ENCODE measurements at regions not wholly inside any gene's neighbourhood (a gene's known extent, or its start where the extent isn't known, plus 50 kb on each side); places are given as distances from the start of the nearest gene placed in this dataset.

- H3K4me3 ChIP-seq (ENCODE audit: low read length in 2 of 2): peak overlapping the region in 1 of 2 donors; percentile 11
- peak overlapping the region; percentile 85 for H3K14ac ChIP-seq (ENCODE audit: low read length)
- peaks cover 0 to 9% (median 0%) of the 10 kb centered on the region in 3 experiments for H3K27me3 ChIP-seq (ENCODE audit: control insufficient read depth in 3 of 3, insufficient read depth in 3 of 3, low read depth in 1 of 3, low read length in 3 of 3)
Observed at GRCh38 chr20:50353289-50353961, 156.8 kb upstream of the PTPN1 start.

GRCh38 chr20:50354721-50355589 is 155.2 kb upstream of the PTPN1 start:
- no peaks in the 10 kb centered on the region for H3K4me1 ChIP-seq (ENCODE audit: control insufficient read depth in 2 of 2, insufficient read depth in 1 of 2, low read depth in 1 of 2, low read length in 2 of 2)
- H2AK5ac ChIP-seq (ENCODE audit: low read depth, low read length): no peak overlapping the region
- H3K9ac ChIP-seq (ENCODE audit: low read depth, low read length, poor library complexity): no peak overlapping the region
- H3K18ac ChIP-seq (ENCODE audit: low read length): no peak overlapping the region
- no peak overlapping the region for H2AFZ ChIP-seq (ENCODE audit: low read length)
- H3K4me2 ChIP-seq (ENCODE audit: insufficient read depth, low read length, poor library complexity, severe bottlenecking): no peak overlapping the region
- no CpG with 5 or more reads among the region's 13 CpGs for WGBS, 2 donors (ENCODE audit: extremely low coverage in 2 of 2, insufficient read length in 2 of 2, insufficient replicate concordance in 1 of 2)
- H2BK120ac ChIP-seq (ENCODE audit: low read depth, low read length): no peak overlapping the region
- no peak overlapping the region for H3K23ac ChIP-seq (ENCODE audit: low read depth, low read length, poor library complexity)
- no peaks in the 10 kb centered on the region for H3K79me1 ChIP-seq (ENCODE audit: low read depth, low read length)
- H2BK15ac ChIP-seq (ENCODE audit: low read length): no peak overlapping the region
- no peak for DNase-seq (ENCODE audit: low spot score)
- peak overlapping the region in 1 of 2 donors; percentile 8 for H3K4me3 ChIP-seq (ENCODE audit: low read length in 2 of 2)
- H3K9me3 ChIP-seq (replicated peaks in 1 of 2; ENCODE audit: control insufficient read depth in 2 of 2, insufficient read depth in 1 of 2, low read depth in 1 of 2, low read length in 2 of 2): no peaks in the 10 kb centered on the region
- H2BK5ac ChIP-seq (ENCODE audit: low read length): no peak overlapping the region
- H4K8ac ChIP-seq (ENCODE audit: low read depth, low read length): no peak overlapping the region
- H3K27me3 ChIP-seq (ENCODE audit: control insufficient read depth in 3 of 3, insufficient read depth in 3 of 3, low read depth in 1 of 3, low read length in 3 of 3): peaks cover 0 to 9% (median 0%) of the 10 kb centered on the region in 3 experiments
- H4K91ac ChIP-seq (ENCODE audit: low read depth, low read length, poor library complexity): no peak overlapping the region
- H3K27ac ChIP-seq (replicated peaks; ENCODE audit: low read length): no peak overlapping the region
- no peak overlapping the region for H2BK12ac ChIP-seq (ENCODE audit: low read length)
- H3K14ac ChIP-seq (ENCODE audit: low read length): no peak overlapping the region
- no peak overlapping the region for H3K4ac ChIP-seq (ENCODE audit: low read length)
- no peaks in the 10 kb centered on the region for H3K36me3 ChIP-seq (replicated peaks in 1 of 2; ENCODE audit: control insufficient read depth in 2 of 2, insufficient read depth in 2 of 2, low read length in 2 of 2)

More at GRCh38 chr20:50353289-50353961, 156.8 kb upstream of the PTPN1 start:
- no peak overlapping the region for H3K4ac ChIP-seq (ENCODE audit: low read length)
- H3K79me1 ChIP-seq (ENCODE audit: low read depth, low read length): no peaks in the 10 kb centered on the region
- H2BK120ac ChIP-seq (ENCODE audit: low read depth, low read length): no peak overlapping the region
- peak overlapping the region; percentile 46 for H3K23ac ChIP-seq (ENCODE audit: low read depth, low read length, poor library complexity)
- no peaks in the 10 kb centered on the region for H3K4me1 ChIP-seq (ENCODE audit: control insufficient read depth in 2 of 2, insufficient read depth in 1 of 2, low read depth in 1 of 2, low read length in 2 of 2)
- H4K8ac ChIP-seq (ENCODE audit: low read depth, low read length): peak overlapping the region; percentile 72
- H3K36me3 ChIP-seq (replicated peaks in 1 of 2; ENCODE audit: control insufficient read depth in 2 of 2, insufficient read depth in 2 of 2, low read length in 2 of 2): no peaks in the 10 kb centered on the region
- H2BK15ac ChIP-seq (ENCODE audit: low read length): peak overlapping the region; percentile 84
- H3K18ac ChIP-seq (ENCODE audit: low read length): peak overlapping the region; percentile 89
- H3K9me3 ChIP-seq (replicated peaks in 1 of 2; ENCODE audit: control insufficient read depth in 2 of 2, insufficient read depth in 1 of 2, low read depth in 1 of 2, low read length in 2 of 2): no peaks in the 10 kb centered on the region
- no peak overlapping the region for H3K27ac ChIP-seq (replicated peaks; ENCODE audit: low read length)
- H4K91ac ChIP-seq (ENCODE audit: low read depth, low read length, poor library complexity): no peak overlapping the region
- no peak overlapping the region for H3K9ac ChIP-seq (ENCODE audit: low read depth, low read length, poor library complexity)
- no peak overlapping the region for H3K4me2 ChIP-seq (ENCODE audit: insufficient read depth, low read length, poor library complexity, severe bottlenecking)
- peak overlapping the region; percentile 8 for H2BK5ac ChIP-seq (ENCODE audit: low read length)
- DNase-seq (ENCODE audit: low spot score): no peak
- no peak overlapping the region for H2AFZ ChIP-seq (ENCODE audit: low read length)
- peak overlapping the region; percentile 77 for H2AK5ac ChIP-seq (ENCODE audit: low read depth, low read length)
- WGBS, 2 donors (ENCODE audit: extremely low coverage in 2 of 2, insufficient read length in 2 of 2, insufficient replicate concordance in 1 of 2): no CpG with 5 or more reads among the region's 16 CpGs
- no peak overlapping the region for H2BK12ac ChIP-seq (ENCODE audit: low read length)

GRCh38 chr20:50355590-50356524 is 154.3 kb upstream of the PTPN1 start:
- no peak overlapping the region for H2BK12ac ChIP-seq (ENCODE audit: low read length)
- H3K18ac ChIP-seq (ENCODE audit: low read length): no peak overlapping the region
- H3K9ac ChIP-seq (ENCODE audit: low read depth, low read length, poor library complexity): no peak overlapping the region
- H2AK5ac ChIP-seq (ENCODE audit: low read depth, low read length): no peak overlapping the region
- no peaks in the 10 kb centered on the region for H3K9me3 ChIP-seq (replicated peaks in 1 of 2; ENCODE audit: control insufficient read depth in 2 of 2, insufficient read depth in 1 of 2, low read depth in 1 of 2, low read length in 2 of 2)
- no peak overlapping the region for H3K4ac ChIP-seq (ENCODE audit: low read length)
- H2AFZ ChIP-seq (ENCODE audit: low read length): no peak overlapping the region
- no peak for DNase-seq (ENCODE audit: low spot score)
- no peaks in the 10 kb centered on the region for H3K79me1 ChIP-seq (ENCODE audit: low read depth, low read length)
- no peak overlapping the region for H3K4me2 ChIP-seq (ENCODE audit: insufficient read depth, low read length, poor library complexity, severe bottlenecking)
- H3K4me1 ChIP-seq (ENCODE audit: control insufficient read depth in 2 of 2, insufficient read depth in 1 of 2, low read depth in 1 of 2, low read length in 2 of 2): no peaks in the 10 kb centered on the region
- WGBS, 2 donors (ENCODE audit: extremely low coverage in 2 of 2, insufficient read length in 2 of 2, insufficient replicate concordance in 1 of 2): no CpG with 5 or more reads among the region's 12 CpGs
- no peak overlapping the region for H2BK120ac ChIP-seq (ENCODE audit: low read depth, low read length)
- H3K27ac ChIP-seq (replicated peaks; ENCODE audit: low read length): no peak overlapping the region
- H2BK15ac ChIP-seq (ENCODE audit: low read length): no peak overlapping the region
- H4K8ac ChIP-seq (ENCODE audit: low read depth, low read length): no peak overlapping the region
- no peak overlapping the region for H4K91ac ChIP-seq (ENCODE audit: low read depth, low read length, poor library complexity)
- H3K27me3 ChIP-seq (ENCODE audit: control insufficient read depth in 3 of 3, insufficient read depth in 3 of 3, low read depth in 1 of 3, low read length in 3 of 3): peaks cover 0 to 9% (median 0%) of the 10 kb centered on the region in 3 experiments
- H3K36me3 ChIP-seq (replicated peaks in 1 of 2; ENCODE audit: control insufficient read depth in 2 of 2, insufficient read depth in 2 of 2, low read length in 2 of 2): no peaks in the 10 kb centered on the region
- H3K23ac ChIP-seq (ENCODE audit: low read depth, low read length, poor library complexity): no peak overlapping the region
- H3K14ac ChIP-seq (ENCODE audit: low read length): no peak overlapping the region
- no peak overlapping the region for H3K4me3 ChIP-seq (ENCODE audit: low read length in 2 of 2)
- no peak overlapping the region for H2BK5ac ChIP-seq (ENCODE audit: low read length)

All from neuronal stem cell (in vitro differentiated cells).